ENCODE measurements at regions not wholly inside any gene's neighbourhood (a gene's known extent, or its start where the extent isn't known, plus 50 kb on each side); places are given as distances from the start of the nearest gene placed in this dataset.

DNA sequence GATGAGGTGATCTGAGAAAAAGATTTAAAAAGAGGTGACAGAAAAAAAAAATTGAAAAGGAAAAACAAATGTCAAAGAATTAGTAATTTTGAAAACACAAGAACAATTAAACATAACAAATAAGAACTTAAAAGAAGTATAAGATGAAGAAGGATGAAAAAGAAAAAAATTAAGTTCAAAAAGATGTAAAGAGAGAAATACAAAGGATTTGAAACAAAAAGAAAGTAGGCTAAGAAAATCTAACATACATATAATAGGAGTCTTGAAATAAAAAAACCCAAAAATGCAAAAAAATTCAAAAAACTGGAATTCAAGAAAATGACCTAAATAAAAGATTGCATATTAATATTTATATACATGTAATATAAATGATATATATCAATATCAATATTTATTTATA lies 949.2 kb downstream of the MCTP2 start:
- Histone ChIP-seq H4K20me1 (ENCODE audit: control insufficient read depth, extremely low read depth, insufficient read depth, low read length) (no peaks in the 10 kb centered on the region), H3K79me2 (ENCODE audit: control insufficient read depth, insufficient read depth, low read length) (no peaks in the 10 kb centered on the region), H3K4me2 (ENCODE audit: extremely low read depth, insufficient read depth, low read length) (no peak overlapping the region), H3K4me3 (replicated peaks in 1 of 4; ENCODE audit: control extremely low read depth in 1 of 4, insufficient read depth in 1 of 4, low read depth in 3 of 4, low read length in 4 of 4) (no peak overlapping the region), H3K36me3 (ENCODE audit: control insufficient read depth, insufficient read depth, low read length) (no peaks in the 10 kb centered on the region), H3K9me3 (ENCODE audit: control insufficient read depth, insufficient read depth, low read depth, low read length) (no peaks in the 10 kb centered on the region), H3K4me1 (ENCODE audit: control insufficient read depth, extremely low read depth, insufficient read depth, low read length) (no peaks in the 10 kb centered on the region), H3K27me3 (ENCODE audit: control insufficient read depth, insufficient read depth, low read length) (no peaks in the 10 kb centered on the region), H3K9ac (ENCODE audit: insufficient read depth, low read length) (no peak overlapping the region), H3K27ac (ENCODE audit: insufficient read depth, low read length) (no peak overlapping the region), H2AFZ (ENCODE audit: low read length) (no peak overlapping the region)
- TF ChIP-seq EZH2 (IDR thresholded peaks at IDR 0.05; ENCODE audit: low read length, missing control alignments) (no peak), CTCF (conservative IDR thresholded peaks at IDR 0.05 in 1 of 2, IDR thresholded peaks at IDR 0.05 in 1 of 2; ENCODE audit: low read depth in 1 of 2, low read length in 2 of 2) (no peak)
- no peak for DNase-seq (ENCODE audit: low read depth in 2 of 2)

GRCh38 chr15:95182091-95182490 lies 950.7 kb downstream of the MCTP2 start:
- H2AFZ ChIP-seq (ENCODE audit: low read length): no peak overlapping the region
- no peak overlapping the region for H3K9ac ChIP-seq (ENCODE audit: insufficient read depth, low read length)
- H3K27me3 ChIP-seq (ENCODE audit: control insufficient read depth, insufficient read depth, low read length): no peaks in the 10 kb centered on the region
- DNase-seq (ENCODE audit: low read depth in 2 of 2): no peak
- TF ChIP-seq EZH2 (IDR thresholded peaks at IDR 0.05; ENCODE audit: low read length, missing control alignments) (no peak), CTCF (conservative IDR thresholded peaks at IDR 0.05 in 1 of 2, IDR thresholded peaks at IDR 0.05 in 1 of 2; ENCODE audit: low read depth in 1 of 2, low read length in 2 of 2) (no peak)
- no peak overlapping the region for H3K27ac ChIP-seq (ENCODE audit: insufficient read depth, low read length)
- no peaks in the 10 kb centered on the region for H3K79me2 ChIP-seq (ENCODE audit: control insufficient read depth, insufficient read depth, low read length)
- no peaks in the 10 kb centered on the region for H3K4me1 ChIP-seq (ENCODE audit: control insufficient read depth, extremely low read depth, insufficient read depth, low read length)
- H4K20me1 ChIP-seq (ENCODE audit: control insufficient read depth, extremely low read depth, insufficient read depth, low read length): no peaks in the 10 kb centered on the region
- H3K36me3 ChIP-seq (ENCODE audit: control insufficient read depth, insufficient read depth, low read length): no peaks in the 10 kb centered on the region
- H3K4me3 ChIP-seq (replicated peaks in 1 of 4; ENCODE audit: control extremely low read depth in 1 of 4, insufficient read depth in 1 of 4, low read depth in 3 of 4, low read length in 4 of 4): no peak overlapping the region
- H3K9me3 ChIP-seq (ENCODE audit: control insufficient read depth, insufficient read depth, low read depth, low read length): no peaks in the 10 kb centered on the region
- no peak overlapping the region for H3K4me2 ChIP-seq (ENCODE audit: extremely low read depth, insufficient read depth, low read length)

DNA sequence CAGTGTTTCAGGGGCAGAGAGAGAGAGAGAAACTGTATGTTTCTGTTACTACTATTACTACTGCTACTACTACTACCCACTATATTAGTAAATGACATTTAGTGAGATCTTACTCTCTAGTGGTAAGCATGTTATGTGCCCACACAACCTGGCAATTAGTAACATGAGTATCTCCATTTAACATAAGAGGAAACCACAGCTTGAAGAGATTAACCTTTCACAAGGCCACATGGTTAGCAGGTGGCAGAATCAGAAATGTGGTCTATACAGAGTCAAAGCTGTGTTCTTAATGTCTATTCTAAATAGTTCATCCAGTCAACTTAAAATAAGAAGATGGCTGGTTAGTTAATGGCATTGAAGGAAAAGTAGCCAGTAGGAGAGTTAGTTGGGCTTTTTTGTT lies 961.6 kb downstream of the MCTP2 start:
- H3K27me3 ChIP-seq (ENCODE audit: control insufficient read depth, insufficient read depth, low read length): no peaks in the 10 kb centered on the region
- H3K4me1 ChIP-seq (ENCODE audit: control insufficient read depth, extremely low read depth, insufficient read depth, low read length): no peaks in the 10 kb centered on the region
- no peak overlapping the region for H2AFZ ChIP-seq (ENCODE audit: low read length)
- no peaks in the 10 kb centered on the region for H3K79me2 ChIP-seq (ENCODE audit: control insufficient read depth, insufficient read depth, low read length)
- no peaks in the 10 kb centered on the region for H3K36me3 ChIP-seq (ENCODE audit: control insufficient read depth, insufficient read depth, low read length)
- no peak for DNase-seq (ENCODE audit: low read depth in 2 of 2)
- TF ChIP-seq EZH2 (IDR thresholded peaks at IDR 0.05; ENCODE audit: low read length, missing control alignments): no peak
- TF ChIP-seq CTCF (conservative IDR thresholded peaks at IDR 0.05 in 1 of 2, IDR thresholded peaks at IDR 0.05 in 1 of 2; ENCODE audit: low read depth in 1 of 2, low read length in 2 of 2): no peak
- H4K20me1 ChIP-seq (ENCODE audit: control insufficient read depth, extremely low read depth, insufficient read depth, low read length): no peaks in the 10 kb centered on the region
- H3K9me3 ChIP-seq (ENCODE audit: control insufficient read depth, insufficient read depth, low read depth, low read length): no peaks in the 10 kb centered on the region
- H3K27ac ChIP-seq (ENCODE audit: insufficient read depth, low read length): no peak overlapping the region
- no peak overlapping the region for H3K4me3 ChIP-seq (replicated peaks in 1 of 4; ENCODE audit: control extremely low read depth in 1 of 4, insufficient read depth in 1 of 4, low read depth in 3 of 4, low read length in 4 of 4)
- no peak overlapping the region for H3K4me2 ChIP-seq (ENCODE audit: extremely low read depth, insufficient read depth, low read length)
- H3K9ac ChIP-seq (ENCODE audit: insufficient read depth, low read length): no peak overlapping the region

All from fibroblast of lung (primary cell).